H1 (cell line): ENCODE measurements at regions not wholly inside any gene's neighbourhood (a gene's known extent, or its start where the extent isn't known, plus 50 kb on each side); places are given as distances from the start of the nearest gene placed in this dataset.

Experiments used
- CTCF ChIA-PET: fragments of 300-600 bp; sonication (Branson Sonifier 250); formaldehyde crosslinking; loops from one replicate; lab custom pipeline; 2021; ENCODE audit not compliant: partially characterized antibody; lab: Charles Lee
- POLR2A ChIA-PET: fragments of 300-600 bp; sonication (Branson Sonifier 250); formaldehyde crosslinking; loops from one replicate; lab custom pipeline; 2021; ENCODE audit warnings: inconsistent platforms; ENCODE audit not compliant: partially characterized antibody; lab: Charles Lee
- DNase-seq, 2 experiments: peaks; one replicate each; pipeline versions ENCODE4 v3.0.0 to v3.0.0-alpha.2; 2010 to 2022; ENCODE audit warnings: low spot score in 2 of 2, low read depth in 1 of 2, mixed read lengths in 1 of 2
- FAIRE-seq: peaks from 2 replicates; lab custom pipeline; 2011; peaks lifted over from hg19 to GRCh38; lab: Jason Lieb, UNC
- H2AFZ ChIP-seq: 2 replicates; pipeline ENCODE4 v1.8.1; 2012; ENCODE audit warnings: low read length, inconsistent platforms
- H2AK5ac ChIP-seq: 2 replicates; pipeline ENCODE4 v1.6.1; 2013; ENCODE audit warnings: low read depth, low read length
- H2BK120ac ChIP-seq: replicated peaks from 2 replicates; pipeline ENCODE3; 2013; ENCODE audit warnings: low read depth, low read length, inconsistent platforms
- H2BK12ac ChIP-seq: 2 replicates; pipeline ENCODE4 v1.6.1; 2013; ENCODE audit warnings: low read depth, low read length
- H2BK15ac ChIP-seq: 2 replicates; pipeline ENCODE4 v1.6.1; 2013; ENCODE audit warnings: low read length
- H2BK20ac ChIP-seq: 2 replicates; pipeline ENCODE4 v1.6.1; 2013; ENCODE audit warnings: low read length
- H2BK5ac ChIP-seq: 2 replicates; pipeline ENCODE4 v1.6.1; 2013; ENCODE audit warnings: low read depth, low read length
- H3K14ac ChIP-seq: 2 replicates; pipeline ENCODE4 v1.6.1; 2013; ENCODE audit warnings: inconsistent platforms; ENCODE audit not compliant: insufficient read length
- H3K18ac ChIP-seq: 2 replicates; pipeline ENCODE4 v1.6.1; 2013; ENCODE audit warnings: low read length; ENCODE audit errors: extremely low read depth
- H3K23ac ChIP-seq: 2 replicates; pipeline ENCODE4 v1.6.1; 2013; ENCODE audit warnings: inconsistent platforms; ENCODE audit not compliant: insufficient read length
- H3K23me2 ChIP-seq: 2 replicates; pipeline ENCODE4 v1.6.1; 2013; ENCODE audit warnings: low read depth, low read length
- H3K27ac ChIP-seq: 2 replicates; pipeline ENCODE4 v1.6.1; 2011; ENCODE audit warnings: low read depth, low read length, inconsistent platforms
- H3K27me3 ChIP-seq, 4 experiments: replicated peaks in 1 of 4; 1 replicate in 1 of 4; 2 replicates in 3 of 4; pipeline versions ENCODE4 v1.6.1 to v1.8.1; 2011 to 2013; ENCODE audit warnings: low read length in 3 of 4, mild to moderate bottlenecking in 3 of 4, inconsistent platforms in 2 of 4, mixed read lengths in 2 of 4, moderate library complexity in 1 of 4; ENCODE audit not compliant: control insufficient read depth in 3 of 4, insufficient read depth in 3 of 4; ENCODE audit errors: extremely low read depth in 1 of 4
- H3K36me3 ChIP-seq, 4 experiments: 2 replicates each; pipeline versions ENCODE4 v1.6.1 to v1.8.1; 2011 to 2013; ENCODE audit warnings: mild to moderate bottlenecking in 4 of 4, low read length in 3 of 4, moderate library complexity in 2 of 4, control low read depth in 1 of 4, inconsistent platforms in 1 of 4; ENCODE audit not compliant: insufficient read depth in 4 of 4, control insufficient read depth in 2 of 4
- H3K4ac ChIP-seq: replicated peaks from 2 replicates; pipeline ENCODE3; 2013; ENCODE audit warnings: low read length, low read depth, mixed read lengths, inconsistent platforms; ENCODE audit not compliant: insufficient read length
- H3K4me1 ChIP-seq, 4 experiments: replicated peaks in 1 of 4; 1 replicate in 1 of 4; 2 replicates in 3 of 4; pipeline versions ENCODE4 v1.6.1 to v1.8.1; 2011 to 2013; ENCODE audit warnings: low read length in 3 of 4, inconsistent platforms in 2 of 4, mixed read lengths in 1 of 4; ENCODE audit not compliant: insufficient read depth in 4 of 4, control insufficient read depth in 3 of 4
- H3K4me2 ChIP-seq, 2 experiments: 2 replicates each; pipeline versions ENCODE4 v1.6.1 to v1.8.1; 2011 to 2013; ENCODE audit warnings: low read depth in 2 of 2, low read length in 2 of 2, control low read depth in 1 of 2, inconsistent platforms in 1 of 2, mild to moderate bottlenecking in 1 of 2; ENCODE audit not compliant: insufficient read depth in 1 of 2
- H3K4me3 ChIP-seq, 4 experiments: fragments of 200-600, 300-600 bp in 1 of 4; sonication (generic), shearing (Covaris generic), sonication (Bioruptor Twin) in 1 of 4; 2 replicates each; pipeline versions ENCODE4 v1.5.1 to v1.8.1; 2011 to 2016; ENCODE audit warnings: low read length in 4 of 4, low read depth in 3 of 4, control low read depth in 2 of 4, inconsistent platforms in 2 of 4, mild to moderate bottlenecking in 2 of 4, mixed read lengths in 1 of 4, moderate library complexity in 1 of 4; ENCODE audit not compliant: insufficient read depth in 2 of 4; ENCODE audit errors: extremely low read depth in 1 of 4
- H3K56ac ChIP-seq: replicated peaks from 2 replicates; pipeline ENCODE3; 2013; ENCODE audit warnings: low read depth, mild to moderate bottlenecking, mixed read lengths, low read length, inconsistent platforms; ENCODE audit not compliant: insufficient read length
- H3K79me1 ChIP-seq: 2 replicates; pipeline ENCODE4 v1.6.1; 2013; ENCODE audit warnings: low read depth, low read length, control low read depth
- H3K79me2 ChIP-seq, 2 experiments: 2 replicates each; pipeline versions ENCODE4 v1.6.1 to v1.8.1; 2012 to 2013; ENCODE audit warnings: low read length in 2 of 2, mild to moderate bottlenecking in 2 of 2, inconsistent platforms in 1 of 2; ENCODE audit not compliant: insufficient read depth in 2 of 2, control insufficient read depth in 1 of 2
- H3K9ac ChIP-seq, 4 experiments: replicated peaks in 1 of 4; 1 replicate in 1 of 4; 2 replicates in 3 of 4; pipeline versions ENCODE4 v1.6.1 to v1.8.1; 2011 to 2013; ENCODE audit warnings: low read depth in 3 of 4, low read length in 3 of 4, control low read depth in 2 of 4, mild to moderate bottlenecking in 2 of 4, moderate library complexity in 2 of 4, inconsistent platforms in 1 of 4; ENCODE audit errors: extremely low read depth in 1 of 4
- H3K9me3 ChIP-seq, 2 experiments: 2 replicates each; pipeline versions ENCODE4 v1.6.1 to v1.8.1; 2012 to 2013; ENCODE audit warnings: mild to moderate bottlenecking in 2 of 2, moderate library complexity in 2 of 2, control low read depth in 1 of 2, inconsistent platforms in 1 of 2, low read depth in 1 of 2, low read length in 1 of 2, mixed read lengths in 1 of 2; ENCODE audit not compliant: insufficient read depth in 2 of 2
- H4K20me1 ChIP-seq, 2 experiments: replicated peaks in 1 of 2; 2 replicates each; pipeline versions ENCODE3 to v1.8.1; 2011 to 2013; ENCODE audit warnings: inconsistent platforms in 2 of 2, low read length in 2 of 2, mild to moderate bottlenecking in 1 of 2; ENCODE audit not compliant: insufficient read depth in 2 of 2, control insufficient read depth in 1 of 2
- H4K5ac ChIP-seq: 2 replicates; pipeline ENCODE4 v1.6.1; 2013; ENCODE audit warnings: low read length, low read depth, mixed read lengths, inconsistent platforms; ENCODE audit not compliant: insufficient read length
- H4K8ac ChIP-seq: 2 replicates; pipeline ENCODE4 v1.8.0; 2013; ENCODE audit warnings: mild to moderate bottlenecking, moderate library complexity, low read length, inconsistent platforms; ENCODE audit not compliant: insufficient read depth; ENCODE audit errors: extremely low read depth
- H4K91ac ChIP-seq: replicated peaks from 2 replicates; pipeline ENCODE3; 2013; ENCODE audit warnings: low read length, mixed read lengths, inconsistent platforms; ENCODE audit not compliant: insufficient read length
- BACH1 ChIP-seq: IDR thresholded peaks from 2 replicates; pipeline ENCODE4 v1.6.1; 2012; ENCODE audit warnings: low read length, improper control_type of control experiment
- EP300 ChIP-seq, 2 experiments: IDR thresholded peaks; 1 replicate in 1 of 2; 2 replicates in 1 of 2; pipeline ENCODE4 v1.6.1; 2011 to 2012; ENCODE audit warnings: low read depth in 2 of 2, low read length in 2 of 2, mild to moderate bottlenecking in 2 of 2, borderline replicate concordance in 1 of 2, inconsistent platforms in 1 of 2, moderate library complexity in 1 of 2
- GTF2F1 ChIP-seq: IDR thresholded peaks from 2 replicates; pipeline ENCODE4 v1.6.1; 2012; ENCODE audit warnings: low read depth, low read length, improper control_type of control experiment, borderline replicate concordance
- NRF1 ChIP-seq: IDR thresholded peaks from 2 replicates; pipeline ENCODE4 v1.6.1; 2011; ENCODE audit warnings: mild to moderate bottlenecking, low read depth, low read length, improper control_type of control experiment
- POLR2A ChIP-seq, 2 experiments: IDR thresholded peaks; 1 replicate in 1 of 2; 2 replicates in 1 of 2; pipeline ENCODE4 v1.6.1; 2011; ENCODE audit warnings: low read depth in 2 of 2, low read length in 2 of 2, mild to moderate bottlenecking in 2 of 2; ENCODE audit errors: control extremely low read depth in 1 of 2
- POU5F1 ChIP-seq: IDR thresholded peaks from 2 replicates; pipeline ENCODE4 v1.6.1; 2011; ENCODE audit warnings: low read depth, mild to moderate bottlenecking, low read length, moderate library complexity
- RXRA ChIP-seq: IDR thresholded peaks from 2 replicates; pipeline ENCODE4 v1.6.1; 2011; ENCODE audit warnings: low read depth, mild to moderate bottlenecking, low read length, moderate library complexity; ENCODE audit not compliant: insufficient read depth
- SP2 ChIP-seq: IDR thresholded peaks from 2 replicates; pipeline ENCODE4 v1.6.1; 2012; ENCODE audit warnings: mild to moderate bottlenecking, low read length, inconsistent platforms
- WGBS, 2 experiments: shearing (Covaris generic) in 1 of 2; methylation state at CpG; one replicate each; pipeline versions ENCODE4 v1.1.6 to v1.1.7; 2013 to 2015; ENCODE audit warnings: low lambda C conversion rate in 2 of 2, mixed read lengths in 2 of 2, inconsistent platforms in 1 of 2, low coverage in 1 of 2, missing lambda C conversion rate in 1 of 2; ENCODE audit not compliant: insufficient replicate concordance in 2 of 2, insufficient coverage in 1 of 2, insufficient read length in 1 of 2; ENCODE audit errors: extremely low coverage in 1 of 2, missing lambda C conversion rate in 1 of 2; 5-methylcytosine and 5-hydroxymethylcytosine counted together
- TF ChIP-seq, protein P1 (sequence below): IDR thresholded peaks from 2 replicates; pipeline ENCODE4 v1.6.1; 2011; ENCODE audit warnings: low read length, improper control_type of control experiment

DNA sequence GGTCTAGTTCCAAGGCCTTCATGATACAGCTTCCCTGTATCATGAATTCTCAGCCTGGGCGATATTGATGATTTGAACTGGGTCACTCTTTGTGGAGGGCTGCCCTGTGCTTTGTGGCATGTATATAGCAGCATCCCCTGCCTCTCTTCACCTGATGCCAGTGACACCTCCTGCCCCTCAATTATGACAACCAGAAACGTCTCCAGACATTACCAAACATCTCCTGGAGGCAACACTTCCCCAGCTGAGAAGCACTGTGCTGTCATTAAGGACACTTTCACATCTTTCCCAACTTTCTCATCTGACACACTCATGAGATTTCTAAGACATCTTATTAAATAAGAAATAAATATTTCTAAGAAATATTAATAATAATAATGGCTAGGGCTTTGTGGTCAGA lies 315.3 kb downstream of the BCL11B start:
- no peak for TF ChIP-seq RXRA
- no peak for TF ChIP-seq EP300 (IDR thresholded peaks at IDR 0.05; ENCODE audit: borderline replicate concordance in 1 of 2, low read depth in 2 of 2, low read length in 2 of 2)
- TF ChIP-seq GTF2F1: no peak
- TF ChIP-seq POLR2A (IDR thresholded peaks at IDR 0.05; ENCODE audit: control extremely low read depth in 1 of 2, low read depth in 2 of 2, low read length in 2 of 2): no peak
- TF ChIP-seq NRF1: no peak
- no peak for TF ChIP-seq BACH1
- TF ChIP-seq, protein P1, sequence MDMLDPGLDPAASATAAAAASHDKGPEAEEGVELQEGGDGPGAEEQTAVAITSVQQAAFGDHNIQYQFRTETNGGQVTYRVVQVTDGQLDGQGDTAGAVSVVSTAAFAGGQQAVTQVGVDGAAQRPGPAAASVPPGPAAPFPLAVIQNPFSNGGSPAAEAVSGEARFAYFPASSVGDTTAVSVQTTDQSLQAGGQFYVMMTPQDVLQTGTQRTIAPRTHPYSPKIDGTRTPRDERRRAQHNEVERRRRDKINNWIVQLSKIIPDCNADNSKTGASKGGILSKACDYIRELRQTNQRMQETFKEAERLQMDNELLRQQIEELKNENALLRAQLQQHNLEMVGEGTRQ: no peak
- TF ChIP-seq SP2: no peak
- TF ChIP-seq POU5F1: no peak
- Histone ChIP-seq H3K27ac (no peak overlapping the region), H3K14ac (no peak overlapping the region), H2BK15ac (no peak overlapping the region), H4K8ac (no peak overlapping the region), H3K9me3 (no peaks in the 10 kb centered on the region), H3K9ac (no peak overlapping the region), H3K23ac (no peak overlapping the region), H4K91ac (no peak overlapping the region), H2AFZ (no peak overlapping the region), H3K27me3 (no peaks in the 10 kb centered on the region), H3K79me1 (no peaks in the 10 kb centered on the region), H2BK5ac (no peak overlapping the region), H3K4me3 (no peak overlapping the region), H3K79me2 (no peaks in the 10 kb centered on the region), H2BK12ac (no peak overlapping the region), H3K4ac (no peak overlapping the region), H2AK5ac (no peak overlapping the region), H4K20me1 (no peaks in the 10 kb centered on the region), H3K4me1 (peaks cover 0 to 7% (median 0%) of the 10 kb centered on the region in 4 experiments; a peak in 1 of 7 replicates), H3K4me2 (no peak overlapping the region), H3K18ac (no peak overlapping the region), H3K56ac (no peak overlapping the region), H4K5ac (no peak overlapping the region), H3K36me3 (no peaks in the 10 kb centered on the region; a peak in 1 of 8 replicates), H2BK20ac (no peak overlapping the region), H3K23me2 (no peaks in the 10 kb centered on the region), H2BK120ac (no peak overlapping the region)
- WGBS, 2 experiments: 85% methylated on average over 2 of the region's 2 CpGs; no CpG with 5 or more reads in 1 of the 2 experiments
- CTCF ChIA-PET: interaction anchor here (1.1 to 1.2 kb wide), 3 partner anchors 10 to 298 kb away, joined by 3 read pairs; no protein-coding TSS in a partner anchor
- POLR2A ChIA-PET: no interaction called here
- no peak for DNase-seq
- FAIRE-seq: no peak
